K562 (cell line): ENCODE measurements at regions not wholly inside any gene's neighbourhood (a gene's known extent, or its start where the extent isn't known, plus 50 kb on each side); places are given as distances from the start of the nearest gene placed in this dataset.
A peak's percentile ranks its signal among the peaks of the same experiment; 100 is the strongest.

Experiments
- ARHGAP35 ChIP-seq: fragments of 450-650 bp; IDR thresholded peaks from 2 replicates; pipeline ENCODE4 v1.6.1; 2018; ENCODE audit not compliant: partially characterized antibody
- ARID2 ChIP-seq: fragments of 450-650 bp; IDR thresholded peaks from 2 replicates; pipeline ENCODE4 v1.6.1; 2017; ENCODE audit warnings: antibody characterized with exemption, mild to moderate bottlenecking
- BRD4 ChIP-seq: fragments of 200-600 bp; sonication (generic); IDR thresholded peaks from 2 replicates; pipeline ENCODE4 v1.6.1; 2017; ENCODE audit warnings: inconsistent platforms
- C11orf30 ChIP-seq: fragments of 450-650 bp; IDR thresholded peaks from 2 replicates; pipeline ENCODE4 v1.6.1; 2016; ENCODE audit warnings: low read depth, mild to moderate bottlenecking
- DMBX1 ChIP-seq: fragments of 250-450 bp; sonication (Bioruptor Pico); IDR thresholded peaks from 2 replicates; pipeline ENCODE4 v1.8.0; 2022; ENCODE audit warnings: inconsistent platforms, mild to moderate bottlenecking, moderate library complexity, borderline replicate concordance
- EP400 ChIP-seq: fragments of 450-650 bp; IDR thresholded peaks from 2 replicates; pipeline ENCODE4 v1.6.1; 2017; ENCODE audit warnings: antibody characterized with exemption, mild to moderate bottlenecking, moderate library complexity
- FUS ChIP-seq: fragments of 200-400 bp; formaldehyde crosslinking; optimal IDR thresholded peaks from 2 replicates; pipeline ENCODE3; 2017; ENCODE audit warnings: low read depth, low read length
- HNRNPH1 ChIP-seq: fragments of 200-400 bp; formaldehyde crosslinking; optimal IDR thresholded peaks from 2 replicates; pipeline ENCODE3; 2017; ENCODE audit warnings: low read depth, mild to moderate bottlenecking, low read length, moderate library complexity
- KDM2B ChIP-seq: fragments of 250-450 bp; sonication (Bioruptor Pico); IDR thresholded peaks from 2 replicates; pipeline ENCODE4 v1.8.0; 2021; ENCODE audit warnings: mild to moderate bottlenecking, moderate library complexity
- KDM4B ChIP-seq, 2 experiments: fragments of 450-650 bp in 1 of 2; sonication (generic) in 1 of 2; IDR thresholded peaks; 2 replicates each; pipeline ENCODE4 v1.6.1; 2016 to 2017; ENCODE audit warnings: borderline replicate concordance in 2 of 2, antibody characterized with exemption in 1 of 2, low read depth in 1 of 2, mild to moderate bottlenecking in 1 of 2
- L3MBTL2 ChIP-seq: fragments of 450-650 bp; IDR thresholded peaks from 2 replicates; pipeline ENCODE4 v1.6.1; 2016; ENCODE audit warnings: mild to moderate bottlenecking, moderate library complexity
- MAZ ChIP-seq, 2 experiments: fragments of 450-650 bp in 1 of 2; sonication (generic) in 1 of 2; formaldehyde crosslinking; IDR thresholded peaks in 1 of 2; conservative IDR thresholded peaks in 1 of 2; 2 replicates each; pipeline versions ENCODE4 v1.4.0 to v1.5.0; 2020; ENCODE audit warnings: mild to moderate bottlenecking in 1 of 2, missing genetic modification reagents in 1 of 2
- SRSF3 ChIP-seq: fragments of 200-400 bp; formaldehyde crosslinking; IDR thresholded peaks from 2 replicates; pipeline ENCODE4 v1.6.1; 2016; ENCODE audit warnings: mild to moderate bottlenecking, low read length, moderate library complexity; ENCODE audit not compliant: insufficient read depth
- TAF9B ChIP-seq: fragments of 450-650 bp; IDR thresholded peaks from 2 replicates; pipeline ENCODE4 v1.6.1; 2018; ENCODE audit warnings: mild to moderate bottlenecking; ENCODE audit not compliant: partially characterized antibody
- TCF7 ChIP-seq: sonication (generic); IDR thresholded peaks from 2 replicates; pipeline ENCODE4 v1.6.1; 2016; ENCODE audit warnings: antibody characterized with exemption, borderline replicate concordance
- THRAP3 ChIP-seq: fragments of 450-650 bp; IDR thresholded peaks from 2 replicates; pipeline ENCODE4 v1.6.1; 2016; ENCODE audit warnings: mild to moderate bottlenecking, inconsistent platforms, borderline replicate concordance
- TRIM28 ChIP-seq: fragments of 450-650 bp; IDR thresholded peaks from 2 replicates; pipeline ENCODE4 v1.6.1; 2017
- ZBTB7A ChIP-seq: IDR thresholded peaks from 2 replicates; pipeline ENCODE4 v1.6.1; 2011; ENCODE audit warnings: low read depth, mild to moderate bottlenecking, low read length, moderate library complexity, borderline replicate concordance; ENCODE audit not compliant: control insufficient read depth
- ZNF23 ChIP-seq: fragments of 250-450 bp; sonication (Bioruptor Pico); IDR thresholded peaks from 2 replicates; pipeline ENCODE4 v1.4.0; 2020; ENCODE audit warnings: mild to moderate bottlenecking
- ZNF766 ChIP-seq: fragments of 200-800 bp; sonication (Bioruptor generic); conservative IDR thresholded peaks from 2 replicates; pipeline ENCODE4 v1.6.1; 2016; ENCODE audit warnings: missing genetic modification characterization, missing compliant biosample characterization
- ZSCAN29 ChIP-seq: fragments of 450-650 bp; IDR thresholded peaks from 2 replicates; pipeline ENCODE4 v1.6.1; 2017
- TF ChIP-seq, protein P1 (sequence below): fragments of 450-650 bp; formaldehyde crosslinking; IDR thresholded peaks from 2 replicates; pipeline ENCODE4 v1.4.0; 2020; ENCODE audit warnings: mild to moderate bottlenecking, mixed read lengths
- TF ChIP-seq, protein P2 (sequence below): fragments of 250-450 bp; sonication (Bioruptor Pico); IDR thresholded peaks from 2 replicates; pipeline ENCODE4 v1.8.0; 2022; ENCODE audit warnings: inconsistent platforms

DNA sequence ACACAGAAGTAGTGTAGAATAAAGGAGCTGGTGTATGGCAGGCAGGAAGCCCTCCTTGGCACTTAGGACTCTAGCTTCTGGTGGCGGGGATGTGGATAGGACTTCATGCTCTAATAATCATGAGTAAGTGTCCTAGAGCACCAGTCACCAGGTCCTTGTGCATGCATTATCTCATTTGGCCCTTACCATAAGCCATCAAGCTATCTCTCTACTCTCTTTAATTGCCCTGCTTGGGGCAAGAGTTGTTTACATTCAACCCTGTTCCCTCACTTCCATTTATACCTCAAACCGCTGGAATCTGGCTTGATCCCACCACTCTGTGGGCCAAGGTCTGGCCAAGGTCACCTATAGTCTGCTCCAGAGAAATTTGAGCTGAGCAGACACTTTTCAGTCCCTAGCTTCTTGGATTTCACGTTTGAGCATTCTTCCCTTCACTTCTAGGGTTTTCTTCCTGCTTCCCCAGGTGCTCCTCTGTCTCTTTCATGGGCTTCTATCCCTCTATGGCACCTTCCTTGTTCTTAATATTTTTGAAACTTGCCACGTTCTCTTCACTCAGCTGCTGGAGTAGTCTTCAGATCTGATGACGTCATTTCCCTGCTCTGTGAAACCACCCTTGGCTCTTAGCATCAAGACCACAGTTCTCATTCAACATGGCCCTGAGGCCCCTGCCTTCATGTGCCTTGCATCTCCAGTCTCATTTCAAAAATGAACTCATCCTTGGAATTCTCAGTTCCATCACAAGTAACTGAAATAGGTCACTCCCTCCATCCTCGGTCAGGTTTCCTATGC is 94.9 kb upstream of the GATA6 start (continued):
- TF ChIP-seq, protein P1, sequence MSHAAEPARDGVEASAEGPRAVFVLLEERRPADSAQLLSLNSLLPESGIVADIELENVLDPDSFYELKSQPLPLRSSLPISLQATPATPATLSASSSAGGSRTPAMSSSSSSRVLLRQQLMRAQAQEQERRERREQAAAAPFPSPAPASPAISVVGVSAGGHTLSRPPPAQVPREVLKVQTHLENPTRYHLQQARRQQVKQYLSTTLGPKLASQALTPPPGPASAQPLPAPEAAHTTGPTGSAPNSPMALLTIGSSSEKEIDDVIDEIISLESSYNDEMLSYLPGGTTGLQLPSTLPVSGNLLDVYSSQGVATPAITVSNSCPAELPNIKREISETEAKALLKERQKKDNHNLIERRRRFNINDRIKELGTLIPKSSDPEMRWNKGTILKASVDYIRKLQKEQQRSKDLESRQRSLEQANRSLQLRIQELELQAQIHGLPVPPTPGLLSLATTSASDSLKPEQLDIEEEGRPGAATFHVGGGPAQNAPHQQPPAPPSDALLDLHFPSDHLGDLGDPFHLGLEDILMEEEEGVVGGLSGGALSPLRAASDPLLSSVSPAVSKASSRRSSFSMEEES, result no peak
- TF ChIP-seq TAF9B (no peak), ARID2 (no peak), HNRNPH1 (no peak), ZSCAN29 (no peak), KDM2B (CRISPR knock-in tag) (no peak), TRIM28 (no peak), SRSF3 (no peak), KDM4B (IDR thresholded peaks at IDR 0.05; ENCODE audit: borderline replicate concordance in 2 of 2, low read depth in 1 of 2) (no peak), ZNF766 (CRISPR knock-in tag) (no peak), EP400 (no peak), FUS (no peak), BRD4 (no peak), THRAP3 (no peak), TCF7 (no peak), C11orf30 (peak; percentile 74), ARHGAP35 (no peak), ZBTB7A (no peak), DMBX1 (CRISPR knock-in tag) (no peak), MAZ (CRISPR knock-in tag; conservative IDR thresholded peaks at IDR 0.05 in 1 of 2, IDR thresholded peaks at IDR 0.05 in 1 of 2) (no peak), L3MBTL2 (no peak), ZNF23 (CRISPR knock-in tag) (no peak)
- TF ChIP-seq, protein P2, sequence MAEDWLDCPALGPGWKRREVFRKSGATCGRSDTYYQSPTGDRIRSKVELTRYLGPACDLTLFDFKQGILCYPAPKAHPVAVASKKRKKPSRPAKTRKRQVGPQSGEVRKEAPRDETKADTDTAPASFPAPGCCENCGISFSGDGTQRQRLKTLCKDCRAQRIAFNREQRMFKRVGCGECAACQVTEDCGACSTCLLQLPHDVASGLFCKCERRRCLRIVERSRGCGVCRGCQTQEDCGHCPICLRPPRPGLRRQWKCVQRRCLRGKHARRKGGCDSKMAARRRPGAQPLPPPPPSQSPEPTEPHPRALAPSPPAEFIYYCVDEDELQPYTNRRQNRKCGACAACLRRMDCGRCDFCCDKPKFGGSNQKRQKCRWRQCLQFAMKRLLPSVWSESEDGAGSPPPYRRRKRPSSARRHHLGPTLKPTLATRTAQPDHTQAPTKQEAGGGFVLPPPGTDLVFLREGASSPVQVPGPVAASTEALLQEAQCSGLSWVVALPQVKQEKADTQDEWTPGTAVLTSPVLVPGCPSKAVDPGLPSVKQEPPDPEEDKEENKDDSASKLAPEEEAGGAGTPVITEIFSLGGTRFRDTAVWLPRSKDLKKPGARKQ (CRISPR knock-in tag), result no peak
